ENCODE measurements at regions not wholly inside any gene's neighbourhood (a gene's known extent, or its start where the extent isn't known, plus 50 kb on each side); places are given as distances from the start of the nearest gene placed in this dataset.

DNA sequence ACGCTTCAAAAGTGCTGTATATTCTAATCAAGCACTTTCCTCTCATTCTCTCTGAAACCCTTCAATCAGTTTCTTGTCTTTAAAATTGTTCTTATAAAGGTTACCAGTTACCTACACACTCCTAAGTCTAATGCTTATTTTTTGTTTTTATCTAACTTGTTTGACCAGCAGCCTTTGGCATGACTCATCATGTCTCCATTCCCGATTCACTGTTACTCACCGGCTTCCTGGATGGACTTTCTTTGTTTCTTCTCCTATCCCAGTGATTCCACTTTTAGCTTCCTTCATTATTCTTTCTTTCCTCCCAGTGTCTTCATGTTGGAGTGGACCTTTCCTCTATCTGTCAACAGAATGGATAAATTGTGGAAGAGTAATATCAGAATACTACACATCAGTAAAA is 368.6 kb upstream of the CCDC196 start:
- TF ChIP-seq, protein P1, sequence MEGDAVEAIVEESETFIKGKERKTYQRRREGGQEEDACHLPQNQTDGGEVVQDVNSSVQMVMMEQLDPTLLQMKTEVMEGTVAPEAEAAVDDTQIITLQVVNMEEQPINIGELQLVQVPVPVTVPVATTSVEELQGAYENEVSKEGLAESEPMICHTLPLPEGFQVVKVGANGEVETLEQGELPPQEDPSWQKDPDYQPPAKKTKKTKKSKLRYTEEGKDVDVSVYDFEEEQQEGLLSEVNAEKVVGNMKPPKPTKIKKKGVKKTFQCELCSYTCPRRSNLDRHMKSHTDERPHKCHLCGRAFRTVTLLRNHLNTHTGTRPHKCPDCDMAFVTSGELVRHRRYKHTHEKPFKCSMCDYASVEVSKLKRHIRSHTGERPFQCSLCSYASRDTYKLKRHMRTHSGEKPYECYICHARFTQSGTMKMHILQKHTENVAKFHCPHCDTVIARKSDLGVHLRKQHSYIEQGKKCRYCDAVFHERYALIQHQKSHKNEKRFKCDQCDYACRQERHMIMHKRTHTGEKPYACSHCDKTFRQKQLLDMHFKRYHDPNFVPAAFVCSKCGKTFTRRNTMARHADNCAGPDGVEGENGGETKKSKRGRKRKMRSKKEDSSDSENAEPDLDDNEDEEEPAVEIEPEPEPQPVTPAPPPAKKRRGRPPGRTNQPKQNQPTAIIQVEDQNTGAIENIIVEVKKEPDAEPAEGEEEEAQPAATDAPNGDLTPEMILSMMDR (conservative IDR thresholded peaks at IDR 0.05; ENCODE audit: low read depth, low read length), result no peak
- no peak for TF ChIP-seq EZH2 (IDR thresholded peaks at IDR 0.05; ENCODE audit: borderline replicate concordance, low read depth, low read length, poor library complexity, severe bottlenecking)
